Urinary bladder (tissue), 4 donors: ENCODE measurements at regions not wholly inside any gene's neighbourhood (a gene's known extent, or its start where the extent isn't known, plus 50 kb on each side); places are given as distances from the start of the nearest gene placed in this dataset. TPM values are rescaled to one million over a fixed set of nuclear protein-coding genes. Genes with fewer than 3 reads are reported as not detected.

Source experiments
- DNase-seq: peaks from one replicate; pipeline ENCODE4 v3.0.0-alpha.2; 2015; ENCODE audit errors: extremely low spot score
- H3K27ac ChIP-seq: one replicate; pipeline ENCODE4 v1.5.1; 2013; ENCODE audit warnings: low read depth, mild to moderate bottlenecking, moderate library complexity
- H3K36me3 ChIP-seq: one replicate; pipeline ENCODE4 v1.6.1; 2013; ENCODE audit warnings: mild to moderate bottlenecking, moderate library complexity; ENCODE audit not compliant: insufficient read depth
- H3K4me1 ChIP-seq: one replicate; pipeline ENCODE4 v1.6.1; 2013; ENCODE audit warnings: mild to moderate bottlenecking, moderate library complexity; ENCODE audit not compliant: insufficient read depth
- H3K4me3 ChIP-seq: one replicate; pipeline ENCODE4 v1.5.1; 2013; ENCODE audit warnings: low read depth, low read length
- WGBS: extraction: QIAGEN DNeasy Blood & Tissue Kit; methylation state at CpG from one replicate; pipeline ENCODE4 v1.1.7; 2013; 5-methylcytosine and 5-hydroxymethylcytosine counted together
- small RNA-seq: library from RNA; depleted of rRNA; stranded (forward); fragments of <200 nt; gene quantifications from one replicate; pipeline ENCODE3, GENCODE V24; 2014
- donor health status: healthy with polysubstance abuse.
- donor health status: healthy.

DNA sequence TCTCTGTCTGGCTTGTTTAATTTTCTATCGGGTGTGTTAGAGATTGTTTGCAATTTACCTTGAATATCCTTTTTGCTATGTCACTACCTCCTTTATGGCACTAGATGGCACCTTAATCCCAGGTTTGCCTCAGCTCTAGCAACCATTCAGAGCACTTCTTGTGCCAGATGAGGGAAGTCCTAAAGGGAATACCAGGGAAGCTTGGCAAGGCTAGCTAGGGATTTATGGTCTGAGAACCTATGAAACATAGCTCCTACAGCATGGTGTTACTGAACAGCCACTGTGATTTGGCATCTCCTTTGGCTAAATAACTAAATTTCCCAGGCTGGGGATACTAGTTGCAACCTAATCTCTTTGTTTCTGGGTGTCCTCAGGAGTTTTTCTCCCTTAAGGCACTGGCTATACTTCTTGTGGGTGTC is 69.0 kb upstream of the VOPP1 start:
- Histone ChIP-seq H3K4me1 (no peaks in the 10 kb centered on the region), H3K27ac (no peak overlapping the region), H3K36me3 (no peaks in the 10 kb centered on the region), H3K4me3 (no peak overlapping the region)
- peak; percentile 85 for DNase-seq
- WGBS: 0% methylated on average over 1 of the region's 1 CpG

DNA sequence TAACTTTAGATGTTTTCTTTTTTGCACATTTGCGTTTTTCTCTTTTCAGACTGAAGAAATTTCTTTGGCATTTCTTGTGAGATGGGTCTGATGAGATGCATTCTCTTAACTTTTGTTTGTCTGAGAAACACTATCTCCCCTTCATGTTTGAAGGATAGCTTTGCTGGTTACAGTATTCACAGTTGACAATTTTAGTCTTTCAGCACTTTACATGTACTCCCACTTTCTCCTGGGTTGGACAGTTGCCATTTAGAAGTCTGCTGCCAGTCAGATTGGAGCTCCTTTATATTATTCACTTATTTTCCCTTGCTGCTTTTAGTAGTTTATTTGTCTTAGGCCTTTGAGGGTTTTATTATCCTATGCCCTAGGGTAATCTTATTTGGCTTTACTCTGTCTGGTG is 67.3 kb upstream of the VOPP1 start:
- WGBS: 91% methylated on average over 1 of the region's 1 CpG
- H3K4me1 ChIP-seq: no peaks in the 10 kb centered on the region
- H3K27ac ChIP-seq: no peak overlapping the region
- H3K36me3 ChIP-seq: no peaks in the 10 kb centered on the region
- no peak overlapping the region for H3K4me3 ChIP-seq
- DNase-seq: no peak

DNA sequence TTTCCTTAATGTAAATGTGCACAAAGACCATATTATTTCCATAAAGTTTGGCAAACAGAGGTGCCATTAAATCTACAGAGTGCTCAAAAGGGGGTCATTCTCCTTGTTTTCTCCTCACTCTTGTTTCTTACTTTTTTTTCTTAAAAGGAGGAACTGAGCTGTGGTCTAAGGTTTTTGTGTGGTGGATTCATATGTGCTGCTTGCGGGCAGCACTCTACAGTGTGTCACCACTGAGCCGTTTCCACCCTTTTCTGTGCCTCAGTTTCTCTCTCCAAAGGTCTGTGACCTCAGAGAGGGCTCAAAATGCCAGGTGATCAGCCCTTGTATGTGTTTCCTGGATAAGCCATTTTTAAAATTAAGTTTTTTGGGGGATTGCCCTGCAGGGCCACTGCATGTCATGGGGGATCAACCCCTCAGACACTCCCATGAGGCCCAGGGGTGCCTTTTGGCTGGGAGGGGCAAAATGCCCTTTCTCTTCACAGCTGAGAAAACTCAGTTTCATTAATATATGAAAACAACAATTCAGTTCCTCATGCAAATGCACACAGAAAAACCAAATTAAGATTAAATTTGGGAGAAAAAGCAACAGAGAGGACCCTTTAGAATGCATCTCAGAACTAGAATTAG is 56.9 kb upstream of the VOPP1 start:
- no peaks in the 10 kb centered on the region for H3K36me3 ChIP-seq
- H3K4me3 ChIP-seq: no peak overlapping the region
- no peak overlapping the region for H3K27ac ChIP-seq
- no peaks in the 10 kb centered on the region for H3K4me1 ChIP-seq
- WGBS: 59% methylated on average over 2 of the region's 2 CpGs
- no peak for DNase-seq

DNA sequence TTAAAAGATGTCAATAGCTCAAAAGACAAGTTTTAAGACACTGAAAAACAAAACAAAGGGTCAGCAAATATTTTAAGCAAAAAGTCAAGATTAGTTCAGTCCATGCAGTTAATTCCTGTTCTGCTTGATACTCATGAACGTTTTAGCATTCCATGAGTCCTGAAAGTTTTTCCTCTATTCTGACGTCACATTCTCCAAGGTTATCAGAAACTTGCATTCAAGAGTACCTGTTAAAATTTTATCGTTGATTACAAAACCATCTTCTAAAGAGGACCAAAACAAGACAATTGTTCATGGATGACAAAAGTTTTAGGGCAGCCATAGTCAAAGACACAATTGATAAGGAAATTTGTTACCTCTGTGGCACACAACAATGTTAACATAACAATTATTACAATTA is 52.5 kb upstream of the VOPP1 start:
- no peaks in the 10 kb centered on the region for H3K36me3 ChIP-seq
- H3K4me3 ChIP-seq: no peak overlapping the region
- no peak for DNase-seq
- no peak overlapping the region for H3K27ac ChIP-seq
- no peaks in the 10 kb centered on the region for H3K4me1 ChIP-seq
- WGBS: 80% methylated on average over 3 of the region's 3 CpGs

DNA sequence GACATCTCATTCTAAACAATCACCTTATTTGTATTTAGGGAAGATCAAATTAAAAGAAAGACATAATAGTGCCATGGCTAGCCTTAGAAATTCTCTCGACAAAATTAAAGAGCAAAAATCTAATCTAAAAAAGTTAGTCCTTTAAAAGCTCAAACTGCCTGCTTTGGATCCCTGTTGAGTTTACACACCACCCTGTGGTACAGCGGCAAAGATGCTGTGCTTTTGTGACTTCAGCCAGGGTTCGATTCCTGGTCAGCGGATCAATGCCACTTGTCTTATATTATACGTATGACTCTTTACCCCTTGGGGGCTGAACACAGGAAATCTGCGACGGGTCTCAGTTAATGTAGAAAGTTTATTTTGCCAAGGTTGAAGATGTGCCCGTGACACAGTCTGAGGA is 51.3 kb upstream of the VOPP1 start:
- Histone ChIP-seq H3K4me3 (no peak overlapping the region), H3K27ac (no peak overlapping the region), H3K36me3 (no peaks in the 10 kb centered on the region), H3K4me1 (no peaks in the 10 kb centered on the region)
- 91% methylated on average over 8 of the region's 8 CpGs for WGBS
- DNase-seq: no peak

DNA sequence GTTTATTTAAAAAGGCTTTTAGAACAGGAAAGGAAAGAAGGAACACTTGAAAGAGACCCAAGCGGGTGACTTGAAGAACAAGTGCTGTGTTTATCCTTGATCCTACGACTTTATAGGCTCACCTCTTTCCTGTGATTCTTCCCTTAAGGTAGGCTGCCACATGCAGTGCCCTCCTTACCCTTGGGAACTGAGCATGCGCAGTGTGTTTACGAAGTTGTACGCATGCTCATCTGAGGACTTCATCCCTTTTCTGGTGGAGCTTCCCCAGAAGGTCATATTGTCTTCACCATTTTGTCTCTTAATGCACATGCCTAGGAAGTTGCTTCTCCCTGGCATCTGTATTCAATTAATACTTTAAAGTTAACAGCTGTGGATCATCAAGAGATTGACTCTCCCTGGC is 49.9 kb upstream of the VOPP1 start:
- Histone ChIP-seq H3K27ac (no peak overlapping the region), H3K4me3 (no peak overlapping the region), H3K4me1 (no peaks in the 10 kb centered on the region), H3K36me3 (no peaks in the 10 kb centered on the region)
- no peak for DNase-seq
- 80% methylated on average over 5 of the region's 5 CpGs for WGBS

Small RNA genes in the stretch of these regions (small RNA-seq; reads per million reads assigned to genes)
- gene RNU6-389P: not detected
- gene SUMO2P3: not detected
